Fibroblast of upper back skin (primary cell): ENCODE measurements at regions not wholly inside any gene's neighbourhood (a gene's known extent, or its start where the extent isn't known, plus 50 kb on each side); places are given as distances from the start of the nearest gene placed in this dataset.
A peak's percentile ranks its signal among the peaks of the same experiment; 100 is the strongest.
"Not testable (repeated sequence)": the region's sequence is repeated elsewhere in the genome, so short reads cannot be mapped to it uniquely, and the experiment has no call there.

Experiments used
- DNase-seq: peaks from one replicate; pipeline ENCODE4 v3.0.0-alpha.2; 2013

GRCh38 chr5:1748271-1748670 lies 51.4 kb downstream of the MRPL36 start:
- DNase-seq = no peak

DNA sequence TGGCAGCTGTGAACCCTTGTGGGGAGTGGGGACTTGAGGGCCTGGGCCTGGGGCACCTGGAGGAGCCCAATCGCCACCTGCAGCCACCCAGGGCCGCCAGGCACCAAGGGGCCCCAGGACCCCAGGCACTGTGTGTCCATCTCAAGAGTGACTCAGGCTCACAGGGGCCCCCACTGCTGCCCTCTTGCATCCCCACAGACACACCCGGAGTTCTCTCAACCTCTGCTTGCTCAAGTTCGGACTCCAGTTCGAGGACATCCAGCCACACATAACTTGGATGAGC lies 51.9 kb downstream of the MRPL36 start:
- no peak for DNase-seq

DNA sequence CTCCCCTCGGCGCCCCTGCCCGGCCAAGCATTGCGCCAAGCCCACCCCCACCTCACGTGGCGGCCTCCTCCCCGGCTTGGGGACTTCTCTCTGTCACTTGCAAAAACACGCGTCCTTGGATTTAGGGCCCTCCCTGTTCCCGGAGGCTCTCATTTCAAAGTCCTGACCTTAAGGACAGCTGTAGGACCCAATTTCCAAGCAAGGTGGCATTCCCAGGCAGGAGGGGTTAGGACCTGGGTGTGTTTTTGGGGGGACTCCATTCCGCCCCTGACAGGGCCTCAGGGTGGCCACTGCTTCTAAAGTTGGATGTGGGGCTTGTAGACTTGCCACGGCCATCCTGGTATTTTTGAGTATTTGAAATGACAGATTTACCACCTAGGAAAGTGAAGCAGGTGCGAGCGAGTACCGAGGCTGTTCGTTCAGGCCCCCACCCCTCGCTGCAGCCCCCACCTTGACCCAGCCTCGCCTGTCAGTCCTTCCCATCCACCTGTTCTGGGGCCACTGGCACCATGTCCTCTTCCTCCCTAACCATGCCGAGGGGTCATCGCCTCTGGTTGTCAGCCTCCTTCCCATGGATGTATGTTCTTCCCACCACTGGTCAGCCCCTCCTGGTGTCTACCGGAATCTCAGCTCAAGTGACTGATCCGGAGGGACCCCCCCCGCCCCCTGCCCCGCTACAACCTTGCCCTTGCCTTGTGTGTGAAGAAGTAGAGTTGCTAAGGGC lies 52.4 kb downstream of the MRPL36 start:
- no peak for DNase-seq

- DNase-seq = no peak
These were observed 53.1 kb downstream of the MRPL36 start for GRCh38 chr5:1746371-1747078.

- no peak for DNase-seq
These were observed 53.8 kb downstream of the MRPL36 start for GRCh38 chr5:1745796-1746370.

DNA sequence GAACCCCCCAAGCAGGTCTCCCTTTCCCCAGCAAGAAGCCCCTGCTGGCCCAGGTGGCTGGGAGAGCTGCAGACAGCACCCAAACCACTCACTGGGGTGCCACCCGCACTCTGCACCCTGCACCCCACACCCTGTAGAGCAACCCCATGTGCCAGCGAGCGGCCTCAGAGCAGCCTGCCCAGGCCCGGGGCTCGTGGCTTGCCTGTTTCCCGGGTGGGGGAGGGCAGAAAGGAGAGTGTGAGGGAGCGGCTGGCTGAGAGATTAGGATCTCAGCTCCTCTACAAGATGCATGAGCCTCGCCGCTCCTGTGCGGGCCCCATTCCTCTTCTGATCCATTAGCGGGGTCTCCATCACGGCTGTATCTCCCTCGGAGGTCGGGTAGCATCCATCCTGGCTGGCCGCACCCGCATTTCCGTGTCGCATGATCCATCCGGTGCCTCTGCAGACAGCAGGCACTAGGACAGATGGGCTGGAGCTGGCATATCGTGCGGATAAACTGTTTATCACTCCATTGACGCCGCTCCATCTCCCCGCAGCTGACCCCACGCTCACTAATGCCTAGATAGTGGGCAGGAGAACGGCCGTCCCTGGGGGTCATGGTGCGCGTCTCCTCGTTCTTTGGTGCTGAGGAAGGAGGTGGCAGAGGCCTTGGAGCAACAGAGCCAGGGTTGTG lies 54.4 kb downstream of the MRPL36 start:
- no peak for DNase-seq

- no peak for DNase-seq
These were observed 55.1 kb downstream of the MRPL36 start for GRCh38 chr5:1744393-1745122.

GRCh38 chr5:1743769-1744085 lies 55.9 kb downstream of the MRPL36 start:
- DNase-seq = no peak

DNA sequence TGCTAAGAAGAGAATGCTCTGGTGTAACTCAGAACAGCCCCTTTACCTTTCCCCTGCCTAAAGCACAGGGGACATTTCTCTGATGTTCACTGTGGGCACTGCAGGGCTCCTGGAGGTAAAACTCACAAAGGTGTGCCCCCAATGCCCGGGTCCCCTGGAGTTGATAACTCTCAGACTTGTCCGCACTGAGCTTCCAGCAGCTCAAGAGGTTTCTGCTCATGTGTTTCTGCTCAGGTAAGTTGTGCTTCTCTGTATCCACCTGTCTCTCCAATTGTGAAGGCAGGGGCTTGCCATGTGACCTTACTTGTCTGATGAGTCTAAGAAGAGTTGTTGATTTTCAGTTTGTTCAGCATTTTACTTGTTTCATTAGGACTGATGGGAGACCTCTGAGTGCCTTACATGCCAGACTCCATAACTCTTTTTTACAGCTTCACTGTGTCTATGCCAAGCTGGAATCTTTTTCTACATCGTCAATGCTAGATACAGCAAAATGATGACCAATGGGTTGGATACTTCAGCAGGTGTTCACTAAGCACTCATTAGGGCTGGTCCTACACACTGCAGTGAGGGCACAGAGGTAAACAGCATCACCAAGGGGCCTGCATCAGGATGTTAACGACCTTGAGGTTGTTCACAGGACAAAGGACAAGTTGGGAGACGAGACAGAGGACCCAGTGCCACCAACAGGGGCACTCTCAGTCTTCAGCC lies 56.4 kb downstream of the MRPL36 start:
- DNase-seq = no peak

DNA sequence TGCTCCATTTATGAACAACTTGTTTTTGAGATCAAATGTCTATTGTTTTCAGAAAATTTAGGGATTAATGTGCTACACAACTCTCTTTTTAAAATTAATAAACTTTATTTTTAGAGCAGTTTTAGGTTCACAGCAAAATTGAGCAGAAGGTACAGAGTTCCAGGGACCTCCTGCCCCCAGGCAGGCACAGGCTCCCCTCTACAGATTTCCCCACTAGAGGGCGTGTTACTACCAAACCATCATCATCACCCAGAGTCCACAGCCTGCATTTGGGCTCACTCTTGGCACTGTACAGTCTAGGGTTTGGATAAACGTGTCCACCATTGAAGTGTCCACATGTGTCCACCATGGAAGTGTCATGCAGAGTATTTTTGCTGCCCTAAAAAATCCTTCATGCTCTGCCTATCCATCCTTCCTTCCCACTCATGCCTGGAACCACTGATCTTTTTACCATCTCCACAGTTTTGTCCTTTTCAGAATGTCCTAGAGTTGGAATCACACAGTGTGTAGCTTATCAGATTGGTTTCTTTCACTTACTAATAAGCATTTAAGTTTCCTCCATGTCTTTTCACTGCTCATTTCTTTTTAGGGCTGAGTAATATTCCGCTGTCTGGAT lies 61.7 kb downstream of the MRPL36 start:
- DNase-seq = peak; percentile 6

- DNase-seq = no peak
These were observed 62.5 kb downstream of the MRPL36 start for GRCh38 chr5:1736889-1737711.

GRCh38 chr5:1736065-1736464 lies 63.6 kb downstream of the MRPL36 start:
- no peak for DNase-seq

- no peak for DNase-seq
These were observed 64.2 kb downstream of the MRPL36 start for GRCh38 chr5:1735320-1735970.

- no peak for DNase-seq
These were observed 64.7 kb downstream of the MRPL36 start for GRCh38 chr5:1734908-1735289.

DNA sequence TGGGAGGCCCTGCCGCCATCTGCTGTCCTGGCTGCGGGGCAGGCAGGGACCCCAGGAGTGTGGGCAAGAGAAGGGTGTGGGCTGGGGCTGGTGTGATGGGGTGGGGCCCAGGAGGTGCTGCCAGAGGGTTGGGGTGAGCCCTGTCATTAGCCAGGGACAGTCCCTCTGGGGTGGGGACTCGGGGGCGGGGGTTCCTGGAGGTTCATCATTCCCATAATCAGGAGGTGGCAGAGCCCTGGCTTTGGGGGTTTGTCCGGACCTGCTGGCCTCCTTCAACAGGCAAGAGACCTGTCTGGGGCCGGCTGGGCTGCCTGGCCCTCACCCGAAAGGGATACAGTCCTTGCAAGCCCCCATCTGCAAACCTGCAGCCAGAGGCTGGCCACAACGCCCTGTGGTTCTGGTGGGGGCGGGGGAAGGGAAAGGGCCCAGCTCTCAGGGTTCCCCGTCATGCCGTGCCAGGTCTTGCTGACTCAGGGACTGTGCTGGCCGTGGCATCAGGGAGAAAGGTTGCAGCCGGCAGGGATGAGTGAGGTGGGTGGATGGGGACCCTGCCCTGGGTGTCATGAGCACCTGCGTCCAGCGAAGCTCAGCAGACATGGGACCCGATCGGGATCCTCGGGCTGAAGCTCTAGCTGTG lies 65.2 kb downstream of the MRPL36 start:
- DNase-seq = no peak

DNA sequence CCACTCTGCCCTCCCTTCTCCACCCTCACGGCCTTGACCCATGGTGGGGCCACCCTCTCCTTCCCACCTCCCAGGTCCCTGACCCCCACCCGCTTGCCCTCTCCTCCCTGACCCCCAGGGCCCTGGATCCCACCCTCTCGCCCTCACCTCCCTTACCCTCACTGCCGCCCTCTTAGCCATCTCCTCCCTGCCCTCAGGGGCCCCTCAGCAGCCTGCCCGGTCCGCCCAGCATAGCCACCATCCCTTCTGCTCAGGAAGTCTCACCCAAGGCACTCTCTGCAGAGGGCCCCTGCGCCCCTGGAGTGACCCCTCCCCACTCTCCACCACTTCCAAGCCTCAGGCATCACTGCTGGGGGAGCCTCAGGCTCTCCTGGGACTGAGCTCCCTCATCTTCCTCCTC lies 66.3 kb downstream of the MRPL36 start:
- no peak for DNase-seq

- no peak for DNase-seq
These were observed 66.7 kb downstream of the MRPL36 start for GRCh38 chr5:1732945-1733344.

GRCh38 chr5:1732238-1732941 lies 67.2 kb downstream of the MRPL36 start:
- no peak for DNase-seq

- DNase-seq = not testable (repeated sequence)
These were observed 67.8 kb downstream of the MRPL36 start for GRCh38 chr5:1731855-1732237.
